KMS-11 (cell line): ENCODE measurements at regions not wholly inside any gene's neighbourhood (a gene's known extent, or its start where the extent isn't known, plus 50 kb on each side); places are given as distances from the start of the nearest gene placed in this dataset.

Experiments
- H2AFZ ChIP-seq: fragments of 200-600 bp; sonication (generic); 2 replicates; pipeline ENCODE4 v1.6.1; 2016; ENCODE audit warnings: antibody characterized with exemption, mixed run types, low read depth
- H3K27ac ChIP-seq: fragments of 200-600 bp; sonication (generic); 2 replicates; pipeline ENCODE4 v1.6.1; 2016; ENCODE audit warnings: mild to moderate bottlenecking, mixed run types
- H3K27me3 ChIP-seq: fragments of 200-600 bp; sonication (generic); 2 replicates; pipeline ENCODE4 v1.6.1; 2017; ENCODE audit warnings: mild to moderate bottlenecking, low read depth, mixed run types, moderate library complexity; ENCODE audit not compliant: insufficient read depth
- H3K36me3 ChIP-seq: fragments of 200-600 bp; sonication (generic); 2 replicates; pipeline ENCODE4 v1.6.1; 2017; ENCODE audit warnings: mild to moderate bottlenecking, mixed run types; ENCODE audit not compliant: insufficient read depth
- H3K4me1 ChIP-seq: fragments of 200-600 bp; sonication (generic); 2 replicates; pipeline ENCODE4 v1.6.1; 2016; ENCODE audit warnings: mild to moderate bottlenecking, low read depth, mixed run types; ENCODE audit not compliant: poor library complexity, severe bottlenecking
- H3K4me2 ChIP-seq: fragments of 200-600 bp; sonication (generic); 2 replicates; pipeline ENCODE4 v1.7.0; 2016; ENCODE audit warnings: mild to moderate bottlenecking, mixed run types
- H3K4me3 ChIP-seq: fragments of 200-600 bp; sonication (generic); IDR thresholded peaks from 2 replicates; pipeline ENCODE4 v1.6.1; 2017; ENCODE audit warnings: low read depth, low read length, mixed read lengths; ENCODE audit not compliant: insufficient read depth
- H3K79me2 ChIP-seq: fragments of 200-600 bp; sonication (generic); 2 replicates; pipeline ENCODE4 v1.6.1; 2016; ENCODE audit warnings: low read depth, mixed run types; ENCODE audit not compliant: insufficient read depth
- H3K9ac ChIP-seq: fragments of 200-600 bp; sonication (generic); 2 replicates; pipeline ENCODE4 v1.6.1; 2016; ENCODE audit warnings: mild to moderate bottlenecking, mixed run types
- H4K20me1 ChIP-seq: fragments of 200-600 bp; sonication (generic); 2 replicates; pipeline ENCODE4 v1.6.1; 2016; ENCODE audit warnings: mild to moderate bottlenecking, mixed run types; ENCODE audit not compliant: insufficient read depth
- CTCF ChIP-seq: fragments of 200-600 bp; sonication (generic); conservative IDR thresholded peaks from 2 replicates; pipeline ENCODE4 v1.6.1; 2017; ENCODE audit warnings: low read depth, mild to moderate bottlenecking, antibody characterized with exemption, low read length, moderate library complexity, mixed read lengths

- H4K20me1 ChIP-seq = no peaks in the 10 kb centered on the region
- no peak for TF ChIP-seq CTCF
- no peak overlapping the region for H2AFZ ChIP-seq
- no peaks in the 10 kb centered on the region for H3K36me3 ChIP-seq
- no peaks in the 10 kb centered on the region for H3K79me2 ChIP-seq
- H3K27ac ChIP-seq = no peak overlapping the region
- H3K9ac ChIP-seq = no peak overlapping the region
- H3K27me3 ChIP-seq = no peaks in the 10 kb centered on the region
- no peaks in the 10 kb centered on the region for H3K4me1 ChIP-seq
- no peak overlapping the region for H3K4me2 ChIP-seq
- H3K4me3 ChIP-seq = no peak overlapping the region
Observed at GRCh38 chr3:20810555-20810954, 624.5 kb upstream of the SGO1 start.

GRCh38 chr3:20809356-20809755 is 623.4 kb upstream of the SGO1 start:
- no peaks in the 10 kb centered on the region for H3K27me3 ChIP-seq
- no peaks in the 10 kb centered on the region for H3K36me3 ChIP-seq
- no peak overlapping the region for H2AFZ ChIP-seq
- H4K20me1 ChIP-seq = no peaks in the 10 kb centered on the region
- no peak overlapping the region for H3K9ac ChIP-seq
- no peaks in the 10 kb centered on the region for H3K4me1 ChIP-seq
- TF ChIP-seq CTCF = no peak
- no peak overlapping the region for H3K4me3 ChIP-seq
- H3K4me2 ChIP-seq = no peak overlapping the region
- H3K79me2 ChIP-seq = no peaks in the 10 kb centered on the region
- H3K27ac ChIP-seq = no peak overlapping the region

GRCh38 chr3:20808864-20809263 is 622.9 kb upstream of the SGO1 start:
- Histone ChIP-seq H2AFZ (no peak overlapping the region), H3K27me3 (no peaks in the 10 kb centered on the region), H3K4me3 (no peak overlapping the region), H3K36me3 (no peaks in the 10 kb centered on the region), H4K20me1 (no peaks in the 10 kb centered on the region), H3K79me2 (no peaks in the 10 kb centered on the region), H3K4me2 (no peak overlapping the region), H3K27ac (no peak overlapping the region), H3K9ac (no peak overlapping the region), H3K4me1 (no peaks in the 10 kb centered on the region)
- TF ChIP-seq CTCF = no peak

- no peaks in the 10 kb centered on the region for H3K36me3 ChIP-seq
- no peaks in the 10 kb centered on the region for H3K27me3 ChIP-seq
- no peak overlapping the region for H3K27ac ChIP-seq
- H3K4me1 ChIP-seq = no peaks in the 10 kb centered on the region
- no peaks in the 10 kb centered on the region for H4K20me1 ChIP-seq
- H2AFZ ChIP-seq = no peak overlapping the region
- H3K4me3 ChIP-seq = no peak overlapping the region
- no peak overlapping the region for H3K4me2 ChIP-seq
- no peak for TF ChIP-seq CTCF
- no peaks in the 10 kb centered on the region for H3K79me2 ChIP-seq
- H3K9ac ChIP-seq = no peak overlapping the region
Observed at GRCh38 chr3:20798666-20799065, 612.7 kb upstream of the SGO1 start.

GRCh38 chr3:20787005-20787404 is 601.0 kb upstream of the SGO1 start:
- Histone ChIP-seq H2AFZ (no peak overlapping the region), H3K9ac (no peak overlapping the region), H3K27me3 (no peaks in the 10 kb centered on the region), H3K36me3 (no peaks in the 10 kb centered on the region), H4K20me1 (no peaks in the 10 kb centered on the region), H3K79me2 (no peaks in the 10 kb centered on the region), H3K4me2 (no peak overlapping the region), H3K27ac (no peak overlapping the region), H3K4me1 (no peaks in the 10 kb centered on the region), H3K4me3 (no peak overlapping the region)
- TF ChIP-seq CTCF = no peak
